ENCODE measurements at regions not wholly inside any gene's neighbourhood (a gene's known extent, or its start where the extent isn't known, plus 50 kb on each side); places are given as distances from the start of the nearest gene placed in this dataset.

- no peak for TF ChIP-seq CTCF (conservative IDR thresholded peaks at IDR 0.05)
- no peak for TF ChIP-seq ZFX (IDR thresholded peaks at IDR 0.05)
Observed at GRCh38 chr4:178003098-178003657, 560.9 kb upstream of the AGA start.

Measured in C4-2B (cell line).